Testis (tissue), 2 donors: ENCODE measurements at regions not wholly inside any gene's neighbourhood (a gene's known extent, or its start where the extent isn't known, plus 50 kb on each side); places are given as distances from the start of the nearest gene placed in this dataset.

Source experiments
- CTCF ChIP-seq, 3 experiments: fragments of 450-650 bp in 2 of 3; fragments of 200-600 bp in 1 of 3; sonication (generic) in 1 of 3; IDR thresholded peaks; one replicate each; pipeline ENCODE4 v1.5.1; 2016 to 2019; ENCODE audit warnings: antibody characterized with exemption in 3 of 3, mild to moderate bottlenecking in 2 of 3, moderate library complexity in 1 of 3
- POLR2A ChIP-seq: fragments of 450-650 bp; IDR thresholded peaks from one replicate; pipeline ENCODE4 v1.6.1; 2017; ENCODE audit warnings: antibody characterized with exemption, mild to moderate bottlenecking, moderate library complexity

- TF ChIP-seq POLR2A = no peak
- TF ChIP-seq CTCF (IDR thresholded peaks at IDR 0.05) = no peak
Observed at GRCh38 chr20:48192109-48192508, 406.8 kb upstream of the SULF2 start.
